NCI-H1417 (cell line): ENCODE measurements at regions not wholly inside any gene's neighbourhood (a gene's known extent, or its start where the extent isn't known, plus 50 kb on each side); places are given as distances from the start of the nearest gene placed in this dataset.
"Not testable (repeated sequence)": the region's sequence is repeated elsewhere in the genome, so short reads cannot be mapped to it uniquely, and the experiment has no call there.

ENCODE experiments used
- DNase-seq, 3 experiments: peaks; one replicate each; lab custom pipeline; 2025; lab: John Stamatoyannopoulos, UW

GRCh38 chr22:48736593-48737460 lies 1090.8 kb downstream of the BRD1 start:
- no peak for DNase-seq

GRCh38 chr22:48734961-48735360 lies 1092.7 kb downstream of the BRD1 start:
- no peak for DNase-seq

GRCh38 chr22:48734359-48734758 lies 1093.3 kb downstream of the BRD1 start:
- DNase-seq = no peak

- DNase-seq = no peak
These were observed 1098.0 kb downstream of the BRD1 start for GRCh38 chr22:48729499-48730171.

GRCh38 chr22:48727454-48728058 lies 1100.1 kb downstream of the BRD1 start:
- DNase-seq = no peak

- no peak for DNase-seq
These were observed 1102.8 kb downstream of the BRD1 start for GRCh38 chr22:48724899-48725298.

- DNase-seq = no peak
These were observed 1105.0 kb downstream of the BRD1 start for GRCh38 chr22:48722661-48723060.

GRCh38 chr22:48721395-48721669 lies 1106.3 kb downstream of the BRD1 start:
- DNase-seq = no peak

GRCh38 chr22:48720662-48721394 lies 1106.8 kb downstream of the BRD1 start:
- no peak for DNase-seq

GRCh38 chr22:48719978-48720661 lies 1107.6 kb downstream of the BRD1 start:
- DNase-seq = no peak

GRCh38 chr22:48718818-48719500 lies 1108.7 kb downstream of the BRD1 start:
- DNase-seq = no peak

GRCh38 chr22:48717883-48718817 lies 1109.5 kb downstream of the BRD1 start:
- no peak for DNase-seq

- DNase-seq = no peak
These were observed 1110.4 kb downstream of the BRD1 start for GRCh38 chr22:48717076-48717810.

GRCh38 chr22:48716154-48716553 lies 1111.5 kb downstream of the BRD1 start:
- not testable (repeated sequence) for DNase-seq

GRCh38 chr22:48715511-48715910 lies 1112.2 kb downstream of the BRD1 start:
- DNase-seq = no peak

GRCh38 chr22:48714231-48714630 lies 1113.4 kb downstream of the BRD1 start:
- no peak for DNase-seq

GRCh38 chr22:48713272-48714205 lies 1114.1 kb downstream of the BRD1 start:
- DNase-seq = no peak

GRCh38 chr22:48712558-48713271 lies 1115.0 kb downstream of the BRD1 start:
- no peak for DNase-seq
